B cell (primary cell): ENCODE measurements at regions not wholly inside any gene's neighbourhood (a gene's known extent, or its start where the extent isn't known, plus 50 kb on each side); places are given as distances from the start of the nearest gene placed in this dataset.

Source experiments
- ATAC-seq: fragments of 200-7000 bp; cut with Tn5 transposase; one replicate; pipeline ENCODE4 v1.10.0; 2021; ENCODE audit warnings: low read depth, mild to moderate bottlenecking, moderate number of reproducible peaks, moderate library complexity
- CTCF ChIA-PET: fragments of 350-600 bp; sonication (Branson Sonifier 250); formaldehyde crosslinking; loops from one replicate; lab custom pipeline; 2021; ENCODE audit warnings: antibody characterized with exemption, inconsistent platforms; lab: Charles Lee
- POLR2A ChIA-PET: fragments of 350-600 bp; sonication (Branson Sonifier 250); formaldehyde crosslinking; loops from one replicate; lab custom pipeline; 2021; ENCODE audit warnings: antibody characterized with exemption; lab: Charles Lee
- DNase-seq: peaks from one replicate; pipeline ENCODE4 v3.0.0; 2013
- H2AFZ ChIP-seq: 2 replicates; pipeline ENCODE4 v1.6.1; 2012; ENCODE audit warnings: mild to moderate bottlenecking, low read depth, low read length; ENCODE audit not compliant: insufficient read depth, poor library complexity, severe bottlenecking
- H3K27ac ChIP-seq, 2 donors: 1 replicate in 1 of 2; 2 replicates in 1 of 2; pipeline ENCODE4 v1.5.1; 2012 to 2013; ENCODE audit warnings: low read length in 2 of 2, mild to moderate bottlenecking in 2 of 2, moderate library complexity in 1 of 2
- H3K27me3 ChIP-seq, 4 experiments: fragments of 200-600 bp in 1 of 4; sonication (generic) in 1 of 4; replicated peaks in 1 of 4; 1 replicate in 2 of 4; 2 replicates in 2 of 4; pipeline versions ENCODE4 v1.6.1 to v1.7.0; 2013 to 2016; ENCODE audit warnings: low read length in 3 of 4, mild to moderate bottlenecking in 2 of 4, mixed read lengths in 1 of 4, moderate library complexity in 1 of 4; ENCODE audit not compliant: insufficient read depth in 4 of 4, control insufficient read depth in 3 of 4; ENCODE audit errors: control extremely low read depth in 1 of 4
- H3K36me3 ChIP-seq, 2 experiments: replicated peaks in 1 of 2; 1 replicate in 1 of 2; 2 replicates in 1 of 2; pipeline versions ENCODE4 v1.6.1 to v1.7.1; 2013; ENCODE audit warnings: low read length in 1 of 2; ENCODE audit not compliant: insufficient read depth in 2 of 2, control insufficient read depth in 1 of 2; ENCODE audit errors: control extremely low read depth in 1 of 2, extremely low read depth in 1 of 2
- H3K4me1 ChIP-seq, 2 donors: fragments of 200-600 bp in 1 of 2; sonication (generic) in 1 of 2; 1 replicate in 1 of 2; 2 replicates in 1 of 2; pipeline versions ENCODE4 v1.5.1 to v1.6.1; 2013 to 2017; ENCODE audit warnings: low read length in 2 of 2; ENCODE audit not compliant: control insufficient read depth in 2 of 2, insufficient read depth in 2 of 2
- H3K4me2 ChIP-seq: replicated peaks from 2 replicates; pipeline ENCODE3; 2012; ENCODE audit warnings: mild to moderate bottlenecking, low read depth, low read length; ENCODE audit not compliant: poor library complexity, severe bottlenecking
- H3K4me3 ChIP-seq, 5 experiments: fragments of 200-600 bp in 1 of 5; sonication (generic) in 1 of 5; 1 replicate in 3 of 5; 2 replicates in 2 of 5; pipeline versions ENCODE4 v1.5.1 to v1.7.0; 2011 to 2016; ENCODE audit warnings: low read length in 4 of 5, mild to moderate bottlenecking in 4 of 5, low read depth in 2 of 5, control low read depth in 1 of 5, moderate library complexity in 1 of 5; ENCODE audit not compliant: insufficient read depth in 1 of 5; ENCODE audit errors: control extremely low read depth in 1 of 5, extremely low read depth in 1 of 5
- H3K79me2 ChIP-seq: fragments of 200-600 bp; sonication (generic); one replicate; pipeline ENCODE4 v1.6.0; 2016; ENCODE audit warnings: low read length; ENCODE audit not compliant: control insufficient read depth, insufficient read depth
- H3K9ac ChIP-seq: fragments of 200-600 bp; sonication (generic); 2 replicates; pipeline ENCODE4 v1.6.1; 2017; ENCODE audit warnings: mild to moderate bottlenecking, low read length, moderate library complexity
- H3K9me3 ChIP-seq, 3 donors: one replicate each; pipeline versions ENCODE4 v1.6.1 to v1.7.1; 2013; ENCODE audit warnings: low read length in 2 of 3; ENCODE audit not compliant: control insufficient read depth in 2 of 3, insufficient read depth in 1 of 3; ENCODE audit errors: control extremely low read depth in 1 of 3
- H4K20me1 ChIP-seq: 2 replicates; pipeline ENCODE4 v1.6.0; 2012; ENCODE audit warnings: mild to moderate bottlenecking, low read length; ENCODE audit not compliant: insufficient read depth, control insufficient read depth, poor library complexity, severe bottlenecking
- H3K27ac Mint-ChIP-seq: one replicate; pipeline ENCODE4 v1.8.0; 2021; ENCODE audit warnings: mixed read lengths
- H3K27me3 Mint-ChIP-seq: one replicate; pipeline ENCODE4 v1.8.0; 2021; ENCODE audit warnings: mixed read lengths
- H3K4me1 Mint-ChIP-seq: one replicate; pipeline ENCODE4 v1.8.0; 2021; ENCODE audit warnings: mixed read lengths
- H3K4me3 Mint-ChIP-seq: one replicate; pipeline ENCODE4 v1.8.0; 2021; ENCODE audit warnings: mixed read lengths
- H3K9me3 Mint-ChIP-seq: one replicate; pipeline ENCODE4 v1.8.0; 2022; ENCODE audit warnings: mixed read lengths; ENCODE audit not compliant: insufficient read depth
- CTCF ChIP-seq: fragments of 200-600 bp; IDR thresholded peaks from one replicate; pipeline ENCODE4 v1.8.0; 2022; ENCODE audit warnings: antibody characterized with exemption, mild to moderate bottlenecking
- EZH2 ChIP-seq: IDR thresholded peaks from 2 replicates; pipeline ENCODE4 v1.6.1; 2012; ENCODE audit warnings: borderline replicate concordance, low read depth, mild to moderate bottlenecking, moderate library complexity, low read length; ENCODE audit not compliant: insufficient read depth, poor library complexity, severe bottlenecking
- WGBS: methylation state at CpG from one replicate; pipeline ENCODE4 v1.1.5; 2013; ENCODE audit warnings: missing lambda C conversion rate; ENCODE audit not compliant: insufficient coverage; 5-methylcytosine and 5-hydroxymethylcytosine counted together
- intact Hi-C: fragments of 100-400 bp; cut with micrococcal nuclease; formaldehyde crosslinking; loops from one replicate; pipeline ENCODE4 v1.10.0; 2022

DNA sequence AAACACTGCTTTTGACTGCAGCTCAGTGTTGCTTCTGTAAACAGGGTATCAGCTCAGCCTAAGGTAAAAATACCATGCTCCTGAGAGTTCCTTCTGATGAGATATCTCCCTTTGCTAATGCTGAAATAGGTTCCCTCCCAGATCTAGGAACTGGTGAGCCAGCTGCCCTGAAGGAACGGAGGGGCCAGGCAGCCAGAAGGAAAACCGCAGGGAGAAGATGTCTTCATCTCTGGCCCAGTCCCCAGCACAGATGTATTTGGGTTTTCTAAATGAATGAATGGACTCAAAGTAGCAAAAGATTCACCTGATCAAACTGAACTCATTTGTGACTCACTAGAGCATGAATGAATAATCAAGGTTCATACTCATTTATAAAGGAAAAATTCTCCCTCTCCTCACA lies 247.8 kb downstream of the MSRB3 start:
- DNase-seq (no peak), ATAC-seq (no peak)
- no CpG with 5 or more reads among the region's 2 CpGs for WGBS
- Histone ChIP-seq H3K27ac (no peak overlapping the region), H3K4me2 (no peak overlapping the region), H3K9me3 (peaks cover 0 to 3% (median 0%) of the 10 kb centered on the region in 3 donors), H3K27me3 (no peaks in the 10 kb centered on the region), H3K4me1 (no peaks in the 10 kb centered on the region), H3K4me3 (no peak overlapping the region), H3K9ac (no peak overlapping the region), H4K20me1 (no peaks in the 10 kb centered on the region), H3K36me3 (no peaks in the 10 kb centered on the region), H2AFZ (no peak overlapping the region), H3K79me2 (no peaks in the 10 kb centered on the region)
- TF ChIP-seq CTCF (no peak), EZH2 (no peak)
- intact Hi-C loops: no loop called here
- Mint-ChIP-seq H3K27ac (no peak overlapping the region), H3K9me3 (peaks cover 3% of the 10 kb centered on the region), H3K4me1 (no peaks in the 10 kb centered on the region), H3K4me3 (no peak overlapping the region), H3K27me3 (peaks cover 3% of the 10 kb centered on the region)
- CTCF ChIA-PET: no interaction called here
- POLR2A ChIA-PET: no interaction called here

DNA sequence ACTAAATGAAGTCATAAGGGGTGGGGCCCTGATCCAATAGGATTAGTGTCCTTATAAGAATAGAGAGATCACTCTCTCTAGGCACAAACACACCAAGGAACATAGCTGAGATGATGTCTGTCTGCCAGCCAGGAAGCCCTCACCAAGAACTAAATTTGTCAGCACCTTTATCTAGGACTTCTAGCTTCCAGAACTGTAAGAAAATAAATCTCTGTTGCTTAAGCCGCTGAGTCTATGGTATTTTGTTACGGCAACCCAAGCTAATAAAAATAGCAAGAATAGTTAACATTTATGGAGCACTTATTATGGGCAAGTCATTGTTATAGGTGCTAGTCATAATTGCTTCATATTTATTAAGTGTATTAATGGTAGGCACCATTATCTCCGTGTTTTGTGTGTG lies 249.6 kb downstream of the MSRB3 start:
- peaks cover 3% of the 10 kb centered on the region for H3K27me3 Mint-ChIP-seq
- H3K4me1 Mint-ChIP-seq: no peaks in the 10 kb centered on the region
- H3K79me2 ChIP-seq: no peaks in the 10 kb centered on the region
- ChIA-PET POLR2A (no interaction called here), CTCF (no interaction called here)
- intact Hi-C loops: no loop called here
- H3K4me3 ChIP-seq: no peak overlapping the region
- no peak for ATAC-seq
- no peak overlapping the region for H3K27ac Mint-ChIP-seq
- WGBS: no CpG with 5 or more reads among the region's 3 CpGs
- H3K4me2 ChIP-seq: no peak overlapping the region
- no peak overlapping the region for H3K4me3 Mint-ChIP-seq
- no peak overlapping the region for H3K27ac ChIP-seq
- TF ChIP-seq CTCF (no peak), EZH2 (no peak)
- DNase-seq: no peak
- H3K9ac ChIP-seq: no peak overlapping the region
- H3K9me3 Mint-ChIP-seq: peaks cover 3% of the 10 kb centered on the region
- no peaks in the 10 kb centered on the region for H3K27me3 ChIP-seq
- peaks cover 0 to 3% (median 0%) of the 10 kb centered on the region in 3 donors for H3K9me3 ChIP-seq
- no peak overlapping the region for H2AFZ ChIP-seq
- H3K4me1 ChIP-seq: no peaks in the 10 kb centered on the region
- no peaks in the 10 kb centered on the region for H4K20me1 ChIP-seq
- H3K36me3 ChIP-seq: no peaks in the 10 kb centered on the region
